Osteoblast (primary cell): ENCODE measurements at regions not wholly inside any gene's neighbourhood (a gene's known extent, or its start where the extent isn't known, plus 50 kb on each side); places are given as distances from the start of the nearest gene placed in this dataset.
"Not testable (repeated sequence)": the region's sequence is repeated elsewhere in the genome, so short reads cannot be mapped to it uniquely, and the experiment has no call there.

Experiments used
- DNase-seq: peaks from one replicate; pipeline ENCODE4 v3.0.0; 2011; ENCODE audit warnings: low spot score, mixed read lengths; ENCODE audit not compliant: insufficient read length; ENCODE audit errors: missing footprints
- H2AFZ ChIP-seq: 2 replicates; pipeline ENCODE4 v1.6.0; 2011; ENCODE audit warnings: mild to moderate bottlenecking, low read length
- H3K27ac ChIP-seq: 2 replicates; pipeline ENCODE4 v1.5.1; 2011; ENCODE audit warnings: mild to moderate bottlenecking, low read depth, low read length, moderate library complexity
- H3K27me3 ChIP-seq: 2 replicates; pipeline ENCODE4 v1.6.0; 2012; ENCODE audit warnings: mild to moderate bottlenecking, control low read depth, inconsistent platforms, low read length, moderate library complexity; ENCODE audit not compliant: insufficient read depth
- H3K36me3 ChIP-seq: 2 replicates; pipeline ENCODE4 v1.5.1; 2011; ENCODE audit warnings: mild to moderate bottlenecking, low read length, control low read depth, moderate library complexity; ENCODE audit not compliant: insufficient read depth
- H3K4me1 ChIP-seq: 2 replicates; pipeline ENCODE4 v1.5.1; 2011; ENCODE audit warnings: mild to moderate bottlenecking, low read length, control low read depth, moderate library complexity; ENCODE audit not compliant: insufficient read depth
- H3K4me2 ChIP-seq: 2 replicates; pipeline ENCODE4 v1.6.0; 2011; ENCODE audit warnings: mild to moderate bottlenecking, low read length; ENCODE audit not compliant: insufficient read depth
- H3K4me3 ChIP-seq: fragments of 200-600 bp; sonication (generic); 3 replicates; pipeline ENCODE4 v1.5.1; 2012; ENCODE audit warnings: mild to moderate bottlenecking, low read length, inconsistent platforms; ENCODE audit not compliant: insufficient read depth
- H3K79me2 ChIP-seq: 2 replicates; pipeline ENCODE4 v1.6.0; 2012; ENCODE audit warnings: mild to moderate bottlenecking, low read length, control low read depth, inconsistent platforms; ENCODE audit not compliant: insufficient read depth
- H3K9me3 ChIP-seq: 2 replicates; pipeline ENCODE4 v1.5.1; 2011; ENCODE audit warnings: low read depth, low read length, control low read depth
- H4K20me1 ChIP-seq: 2 replicates; pipeline ENCODE4 v1.6.0; 2012; ENCODE audit warnings: mild to moderate bottlenecking, low read length, control low read depth; ENCODE audit not compliant: insufficient read depth
- TF ChIP-seq, protein P1 (sequence below): IDR thresholded peaks from 2 replicates; pipeline ENCODE4 v1.5.1; 2011; ENCODE audit warnings: mild to moderate bottlenecking, low read depth, low read length, moderate library complexity; ENCODE audit errors: extremely low read depth

DNA sequence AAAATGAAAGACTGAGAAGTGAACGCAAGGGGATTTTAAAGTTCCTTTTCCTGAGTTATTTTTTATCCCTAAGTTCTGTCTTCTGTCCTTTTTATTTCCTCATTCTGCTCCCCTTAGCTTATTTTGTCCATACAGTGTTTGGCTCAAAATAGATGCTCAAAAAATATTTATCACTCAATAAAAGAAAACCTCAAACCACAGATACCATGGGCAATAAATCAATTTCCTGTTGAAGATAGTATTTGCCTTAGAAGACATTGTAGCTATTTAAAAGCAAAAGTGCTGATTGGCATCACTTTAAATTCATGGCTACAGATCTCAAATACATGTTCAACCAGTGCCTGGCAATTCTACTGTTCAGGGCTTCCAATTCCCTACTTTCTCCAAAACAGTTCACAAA lies 316.5 kb upstream of the ADAMTS9 start:
- Histone ChIP-seq H3K79me2 (no peaks in the 10 kb centered on the region), H3K4me2 (no peak overlapping the region), H3K27me3 (no peaks in the 10 kb centered on the region), H4K20me1 (no peaks in the 10 kb centered on the region), H3K27ac (no peak overlapping the region), H3K4me3 (no peak overlapping the region), H3K36me3 (no peaks in the 10 kb centered on the region), H3K4me1 (no peaks in the 10 kb centered on the region), H3K9me3 (no peaks in the 10 kb centered on the region), H2AFZ (no peak overlapping the region)
- TF ChIP-seq, protein P1, sequence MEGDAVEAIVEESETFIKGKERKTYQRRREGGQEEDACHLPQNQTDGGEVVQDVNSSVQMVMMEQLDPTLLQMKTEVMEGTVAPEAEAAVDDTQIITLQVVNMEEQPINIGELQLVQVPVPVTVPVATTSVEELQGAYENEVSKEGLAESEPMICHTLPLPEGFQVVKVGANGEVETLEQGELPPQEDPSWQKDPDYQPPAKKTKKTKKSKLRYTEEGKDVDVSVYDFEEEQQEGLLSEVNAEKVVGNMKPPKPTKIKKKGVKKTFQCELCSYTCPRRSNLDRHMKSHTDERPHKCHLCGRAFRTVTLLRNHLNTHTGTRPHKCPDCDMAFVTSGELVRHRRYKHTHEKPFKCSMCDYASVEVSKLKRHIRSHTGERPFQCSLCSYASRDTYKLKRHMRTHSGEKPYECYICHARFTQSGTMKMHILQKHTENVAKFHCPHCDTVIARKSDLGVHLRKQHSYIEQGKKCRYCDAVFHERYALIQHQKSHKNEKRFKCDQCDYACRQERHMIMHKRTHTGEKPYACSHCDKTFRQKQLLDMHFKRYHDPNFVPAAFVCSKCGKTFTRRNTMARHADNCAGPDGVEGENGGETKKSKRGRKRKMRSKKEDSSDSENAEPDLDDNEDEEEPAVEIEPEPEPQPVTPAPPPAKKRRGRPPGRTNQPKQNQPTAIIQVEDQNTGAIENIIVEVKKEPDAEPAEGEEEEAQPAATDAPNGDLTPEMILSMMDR = no peak
- DNase-seq = no peak

DNA sequence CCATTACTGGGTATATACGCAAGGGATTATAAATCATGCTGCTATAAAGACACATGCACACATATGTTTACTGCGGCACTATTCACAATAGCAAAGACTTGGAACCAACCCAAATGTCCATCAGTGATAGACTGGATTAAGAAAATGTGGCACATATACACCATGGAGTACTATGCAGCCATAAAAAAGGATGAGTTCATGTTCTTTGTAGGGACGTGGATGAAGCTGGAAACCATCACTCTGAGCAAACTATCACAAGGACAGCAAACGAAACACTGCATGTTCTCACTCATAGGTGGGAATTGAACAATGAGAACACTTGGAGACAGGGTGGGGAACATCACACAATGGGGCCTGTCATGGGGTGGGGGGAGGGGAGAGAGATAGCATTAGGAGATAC lies 313.3 kb upstream of the ADAMTS9 start:
- not testable (repeated sequence) for H3K4me2 ChIP-seq, H3K79me2 ChIP-seq, H2AFZ ChIP-seq, H3K36me3 ChIP-seq, H3K27ac ChIP-seq, H4K20me1 ChIP-seq, H3K27me3 ChIP-seq, DNase-seq, H3K4me3 ChIP-seq, H3K9me3 ChIP-seq, H3K4me1 ChIP-seq

DNA sequence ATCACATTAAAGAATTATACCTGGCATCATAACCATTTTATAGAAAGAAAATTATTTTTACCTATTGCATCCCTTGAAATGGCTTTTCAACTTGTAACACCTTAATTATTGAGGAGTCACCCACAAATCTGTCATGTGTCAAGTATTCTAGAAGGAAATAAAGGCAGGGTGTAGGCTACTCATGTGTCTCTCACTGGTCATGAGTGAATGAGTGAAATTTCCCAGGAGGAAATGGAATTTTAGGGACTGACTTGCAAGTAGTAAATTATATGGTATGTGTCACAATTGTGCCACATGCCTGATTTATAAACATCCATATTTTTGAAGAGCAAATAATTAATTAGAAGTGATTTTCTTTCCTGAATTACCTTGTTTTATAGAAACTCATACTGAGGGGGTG lies 310.5 kb upstream of the ADAMTS9 start:
- no peak overlapping the region for H2AFZ ChIP-seq
- no peaks in the 10 kb centered on the region for H3K27me3 ChIP-seq
- no peaks in the 10 kb centered on the region for H3K4me1 ChIP-seq
- H3K4me2 ChIP-seq = no peak overlapping the region
- DNase-seq = no peak
- H3K36me3 ChIP-seq = no peaks in the 10 kb centered on the region
- H3K79me2 ChIP-seq = no peaks in the 10 kb centered on the region
- no peaks in the 10 kb centered on the region for H3K9me3 ChIP-seq
- TF ChIP-seq, protein P1 = no peak
- H4K20me1 ChIP-seq = no peaks in the 10 kb centered on the region
- H3K4me3 ChIP-seq = no peak overlapping the region
- no peak overlapping the region for H3K27ac ChIP-seq

DNA sequence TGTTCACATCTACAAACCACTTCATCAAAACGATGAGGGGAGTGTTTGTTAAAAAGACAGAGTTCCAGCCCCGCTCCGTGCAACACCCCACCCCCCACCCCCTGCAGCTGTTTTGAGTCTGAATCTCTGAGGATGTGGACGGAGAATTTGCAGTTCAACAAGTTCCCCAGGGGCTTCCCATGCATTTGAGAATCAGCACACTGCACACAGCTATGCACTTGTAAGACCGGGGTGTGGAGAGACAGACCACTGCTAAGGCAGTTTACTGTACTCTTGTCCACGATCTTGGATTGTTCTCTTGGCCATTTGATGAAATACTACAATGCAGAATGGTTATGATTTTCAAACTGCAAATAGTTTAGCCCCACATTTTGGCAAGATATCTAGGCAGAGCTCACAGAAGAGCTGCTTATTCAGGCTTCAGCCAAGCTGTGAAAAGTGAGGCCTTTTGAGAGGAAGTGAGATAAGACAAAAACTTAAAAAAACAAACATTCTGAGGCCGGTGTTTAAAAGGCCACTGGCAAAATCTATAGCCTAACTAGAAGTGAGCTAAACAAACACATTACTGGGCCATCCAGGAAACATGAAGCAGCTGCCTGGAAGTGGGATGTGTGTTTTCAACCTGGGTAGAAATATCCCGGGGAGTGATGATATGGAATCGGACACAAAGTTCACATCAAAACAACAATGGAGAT lies 308.2 kb upstream of the ADAMTS9 start:
- H3K36me3 ChIP-seq = no peaks in the 10 kb centered on the region
- no peak overlapping the region for H3K27ac ChIP-seq
- H3K79me2 ChIP-seq = no peaks in the 10 kb centered on the region
- H3K4me1 ChIP-seq = no peaks in the 10 kb centered on the region
- H3K4me3 ChIP-seq = no peak overlapping the region
- H3K9me3 ChIP-seq = no peaks in the 10 kb centered on the region
- no peaks in the 10 kb centered on the region for H3K27me3 ChIP-seq
- no peak for DNase-seq
- TF ChIP-seq, protein P1 = no peak
- H4K20me1 ChIP-seq = no peaks in the 10 kb centered on the region
- H3K4me2 ChIP-seq = no peak overlapping the region
- no peak overlapping the region for H2AFZ ChIP-seq
